Immature natural killer cell (primary cell): ENCODE measurements at regions not wholly inside any gene's neighbourhood (a gene's known extent, or its start where the extent isn't known, plus 50 kb on each side); places are given as distances from the start of the nearest gene placed in this dataset.
"Not testable (repeated sequence)": the region's sequence is repeated elsewhere in the genome, so short reads cannot be mapped to it uniquely, and the experiment has no call there.

Experiments used
- DNase-seq, 3 donors: peaks; one replicate each; pipeline ENCODE4 v3.0.0; 2022; ENCODE audit warnings: mixed read lengths in 1 of 3
- H3K27ac Mint-ChIP-seq, 6 donors: one replicate each; pipeline ENCODE4 v1.8.0; 2020; ENCODE audit warnings: mixed read lengths in 6 of 6, mild to moderate bottlenecking in 5 of 6, inconsistent platforms in 4 of 6, moderate library complexity in 3 of 6
- H3K27me3 Mint-ChIP-seq, 3 donors: one replicate each; pipeline ENCODE4 v1.8.0; 2020 to 2021; ENCODE audit warnings: low read depth in 3 of 3, mild to moderate bottlenecking in 3 of 3, mixed read lengths in 3 of 3, moderate library complexity in 3 of 3, inconsistent platforms in 1 of 3
- H3K36me3 Mint-ChIP-seq, 3 donors: one replicate each; pipeline ENCODE4 v1.8.0; 2020; ENCODE audit warnings: mixed read lengths in 3 of 3, inconsistent platforms in 2 of 3, mild to moderate bottlenecking in 2 of 3
- H3K4me1 Mint-ChIP-seq, 2 donors: one replicate each; pipeline ENCODE4 v1.8.0; 2020; ENCODE audit warnings: inconsistent platforms in 2 of 2, mild to moderate bottlenecking in 2 of 2, mixed read lengths in 2 of 2, moderate library complexity in 1 of 2
- H3K4me3 Mint-ChIP-seq, 5 donors: one replicate each; pipeline ENCODE4 v1.8.0; 2020; ENCODE audit warnings: mild to moderate bottlenecking in 5 of 5, mixed read lengths in 5 of 5, inconsistent platforms in 3 of 5, moderate library complexity in 3 of 5
- H3K9me3 Mint-ChIP-seq, 6 donors: one replicate each; pipeline ENCODE4 v1.8.0; 2020; ENCODE audit warnings: mild to moderate bottlenecking in 6 of 6, mixed read lengths in 6 of 6, inconsistent platforms in 4 of 6, moderate library complexity in 3 of 6

- DNase-seq = no peak
- H3K9me3 Mint-ChIP-seq = no peaks in the 10 kb centered on the region
- no peak overlapping the region for H3K27ac Mint-ChIP-seq
- no peaks in the 10 kb centered on the region for H3K36me3 Mint-ChIP-seq
- H3K4me3 Mint-ChIP-seq = no peak overlapping the region
- H3K4me1 Mint-ChIP-seq = no peaks in the 10 kb centered on the region
- peaks cover 0 to 6% (median 1%) of the 10 kb centered on the region in 3 donors for H3K27me3 Mint-ChIP-seq
Observed at GRCh38 chr5:82447913-82448312, 169.8 kb upstream of the RPS23 start.

- Mint-ChIP-seq H3K27ac (no peak overlapping the region), H3K27me3 (peaks cover 0 to 3% (median 1%) of the 10 kb centered on the region in 3 donors), H3K36me3 (no peaks in the 10 kb centered on the region), H3K9me3 (no peaks in the 10 kb centered on the region), H3K4me1 (no peaks in the 10 kb centered on the region), H3K4me3 (no peak overlapping the region)
- no peak for DNase-seq
Observed at GRCh38 chr5:82446809-82447208, 168.7 kb upstream of the RPS23 start.

- Mint-ChIP-seq H3K27me3 (peaks cover 0 to 2% (median under 1%) of the 10 kb centered on the region in 3 donors), H3K27ac (no peak overlapping the region), H3K36me3 (no peaks in the 10 kb centered on the region), H3K9me3 (no peaks in the 10 kb centered on the region), H3K4me1 (no peaks in the 10 kb centered on the region), H3K4me3 (no peak overlapping the region)
- DNase-seq = no peak
Observed at GRCh38 chr5:82445726-82446335, 167.7 kb upstream of the RPS23 start.

GRCh38 chr5:82439750-82440445 is 161.7 kb upstream of the RPS23 start:
- H3K9me3 Mint-ChIP-seq = peaks cover 0 to 5% (median 0%) of the 10 kb centered on the region in 6 donors
- H3K27me3 Mint-ChIP-seq = peaks cover 0 to 7% (median 0%) of the 10 kb centered on the region in 3 donors
- H3K4me1 Mint-ChIP-seq = no peaks in the 10 kb centered on the region
- DNase-seq = no peak
- no peak overlapping the region for H3K4me3 Mint-ChIP-seq
- H3K27ac Mint-ChIP-seq = no peak overlapping the region
- peaks cover 0 to 4% (median 0%) of the 10 kb centered on the region in 3 donors for H3K36me3 Mint-ChIP-seq

GRCh38 chr5:82437565-82437964 is 159.4 kb upstream of the RPS23 start:
- not testable (repeated sequence) for H3K27me3 Mint-ChIP-seq, H3K36me3 Mint-ChIP-seq, H3K9me3 Mint-ChIP-seq, H3K4me3 Mint-ChIP-seq, H3K27ac Mint-ChIP-seq, DNase-seq, H3K4me1 Mint-ChIP-seq

GRCh38 chr5:82436291-82436690 is 158.1 kb upstream of the RPS23 start:
- H3K27me3 Mint-ChIP-seq = peaks cover 0 to 7% (median 0%) of the 10 kb centered on the region in 3 donors
- no peaks in the 10 kb centered on the region for H3K4me1 Mint-ChIP-seq
- H3K4me3 Mint-ChIP-seq = no peak overlapping the region
- peaks cover 0 to 5% (median 0%) of the 10 kb centered on the region in 6 donors for H3K9me3 Mint-ChIP-seq
- DNase-seq = no peak
- H3K36me3 Mint-ChIP-seq = peaks cover 0 to 4% (median 0%) of the 10 kb centered on the region in 3 donors
- H3K27ac Mint-ChIP-seq = no peak overlapping the region

GRCh38 chr5:82434696-82435660 is 156.8 kb upstream of the RPS23 start:
- H3K36me3 Mint-ChIP-seq, H3K4me3 Mint-ChIP-seq, DNase-seq, H3K27ac Mint-ChIP-seq, H3K27me3 Mint-ChIP-seq, H3K9me3 Mint-ChIP-seq, H3K4me1 Mint-ChIP-seq: not testable (repeated sequence)

GRCh38 chr5:82426464-82427154 is 148.5 kb upstream of the RPS23 start:
- no peak for DNase-seq
- no peak overlapping the region for H3K27ac Mint-ChIP-seq
- no peaks in the 10 kb centered on the region for H3K36me3 Mint-ChIP-seq
- peaks cover 0 to 4% (median 2%) of the 10 kb centered on the region in 3 donors for H3K27me3 Mint-ChIP-seq
- no peaks in the 10 kb centered on the region for H3K4me1 Mint-ChIP-seq
- H3K9me3 Mint-ChIP-seq = peaks cover 0 to 4% (median 0%) of the 10 kb centered on the region in 6 donors
- no peak overlapping the region for H3K4me3 Mint-ChIP-seq

GRCh38 chr5:82425591-82425990 is 147.4 kb upstream of the RPS23 start:
- peaks cover 0 to 4% (median 2%) of the 10 kb centered on the region in 3 donors for H3K27me3 Mint-ChIP-seq
- H3K27ac Mint-ChIP-seq = no peak overlapping the region
- H3K4me3 Mint-ChIP-seq = no peak overlapping the region
- H3K9me3 Mint-ChIP-seq = peaks cover 0 to 4% (median 0%) of the 10 kb centered on the region in 6 donors
- no peak for DNase-seq
- no peaks in the 10 kb centered on the region for H3K4me1 Mint-ChIP-seq
- H3K36me3 Mint-ChIP-seq = no peaks in the 10 kb centered on the region

GRCh38 chr5:82424211-82424610 is 146.1 kb upstream of the RPS23 start:
- no peak overlapping the region for H3K4me3 Mint-ChIP-seq
- no peaks in the 10 kb centered on the region for H3K36me3 Mint-ChIP-seq
- H3K27me3 Mint-ChIP-seq = peaks cover 0 to 4% (median 2%) of the 10 kb centered on the region in 3 donors
- no peak for DNase-seq
- H3K9me3 Mint-ChIP-seq = peaks cover 0 to 4% (median 0%) of the 10 kb centered on the region in 6 donors
- H3K27ac Mint-ChIP-seq = no peak overlapping the region
- H3K4me1 Mint-ChIP-seq = no peaks in the 10 kb centered on the region

- Mint-ChIP-seq H3K9me3 (peaks cover 0 to 3% (median 0%) of the 10 kb centered on the region in 6 donors), H3K4me1 (no peaks in the 10 kb centered on the region), H3K36me3 (no peaks in the 10 kb centered on the region), H3K4me3 (no peak overlapping the region), H3K27ac (no peak overlapping the region), H3K27me3 (peaks cover 2 to 4% (median 3%) of the 10 kb centered on the region in 3 donors)
- DNase-seq = no peak
Observed at GRCh38 chr5:82422751-82423181, 144.6 kb upstream of the RPS23 start.

- no peak for DNase-seq
- Mint-ChIP-seq H3K27ac (no peak overlapping the region), H3K4me1 (no peaks in the 10 kb centered on the region), H3K36me3 (no peaks in the 10 kb centered on the region), H3K4me3 (no peak overlapping the region), H3K27me3 (peaks cover 2 to 4% (median 3%) of the 10 kb centered on the region in 3 donors), H3K9me3 (peaks cover 0 to 3% (median 0%) of the 10 kb centered on the region in 6 donors)
Observed at GRCh38 chr5:82422001-82422740, 144.0 kb upstream of the RPS23 start.

GRCh38 chr5:82421119-82421518 is 143.0 kb upstream of the RPS23 start:
- no peak overlapping the region for H3K4me3 Mint-ChIP-seq
- H3K27ac Mint-ChIP-seq = no peak overlapping the region
- peaks cover 0 to 3% (median 0%) of the 10 kb centered on the region in 6 donors for H3K9me3 Mint-ChIP-seq
- no peaks in the 10 kb centered on the region for H3K4me1 Mint-ChIP-seq
- H3K27me3 Mint-ChIP-seq = peaks cover 0 to 3% (median 2%) of the 10 kb centered on the region in 3 donors
- no peaks in the 10 kb centered on the region for H3K36me3 Mint-ChIP-seq
- DNase-seq = no peak
